ENCODE measurements at regions not wholly inside any gene's neighbourhood (a gene's known extent, or its start where the extent isn't known, plus 50 kb on each side); places are given as distances from the start of the nearest gene placed in this dataset.

DNA sequence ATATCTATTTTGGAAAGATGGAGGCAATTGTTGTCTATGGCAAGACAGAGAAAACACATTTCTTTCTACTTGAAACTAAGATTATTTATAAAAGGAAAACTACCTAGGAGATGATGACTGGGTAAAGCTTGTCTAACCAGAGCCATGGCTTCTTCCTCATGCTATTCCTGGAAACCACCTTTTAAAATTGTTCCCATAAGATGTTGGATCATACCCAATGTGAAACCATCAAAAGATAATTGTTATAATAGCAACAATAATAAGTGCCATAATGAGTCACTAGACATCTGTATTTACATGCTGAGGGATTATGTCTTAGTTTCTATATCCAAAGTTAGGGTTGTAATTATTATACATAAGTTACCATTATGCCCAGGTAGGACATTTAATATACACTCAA is 428.4 kb downstream of the KCNJ2 start:
- TF ChIP-seq, protein P1, sequence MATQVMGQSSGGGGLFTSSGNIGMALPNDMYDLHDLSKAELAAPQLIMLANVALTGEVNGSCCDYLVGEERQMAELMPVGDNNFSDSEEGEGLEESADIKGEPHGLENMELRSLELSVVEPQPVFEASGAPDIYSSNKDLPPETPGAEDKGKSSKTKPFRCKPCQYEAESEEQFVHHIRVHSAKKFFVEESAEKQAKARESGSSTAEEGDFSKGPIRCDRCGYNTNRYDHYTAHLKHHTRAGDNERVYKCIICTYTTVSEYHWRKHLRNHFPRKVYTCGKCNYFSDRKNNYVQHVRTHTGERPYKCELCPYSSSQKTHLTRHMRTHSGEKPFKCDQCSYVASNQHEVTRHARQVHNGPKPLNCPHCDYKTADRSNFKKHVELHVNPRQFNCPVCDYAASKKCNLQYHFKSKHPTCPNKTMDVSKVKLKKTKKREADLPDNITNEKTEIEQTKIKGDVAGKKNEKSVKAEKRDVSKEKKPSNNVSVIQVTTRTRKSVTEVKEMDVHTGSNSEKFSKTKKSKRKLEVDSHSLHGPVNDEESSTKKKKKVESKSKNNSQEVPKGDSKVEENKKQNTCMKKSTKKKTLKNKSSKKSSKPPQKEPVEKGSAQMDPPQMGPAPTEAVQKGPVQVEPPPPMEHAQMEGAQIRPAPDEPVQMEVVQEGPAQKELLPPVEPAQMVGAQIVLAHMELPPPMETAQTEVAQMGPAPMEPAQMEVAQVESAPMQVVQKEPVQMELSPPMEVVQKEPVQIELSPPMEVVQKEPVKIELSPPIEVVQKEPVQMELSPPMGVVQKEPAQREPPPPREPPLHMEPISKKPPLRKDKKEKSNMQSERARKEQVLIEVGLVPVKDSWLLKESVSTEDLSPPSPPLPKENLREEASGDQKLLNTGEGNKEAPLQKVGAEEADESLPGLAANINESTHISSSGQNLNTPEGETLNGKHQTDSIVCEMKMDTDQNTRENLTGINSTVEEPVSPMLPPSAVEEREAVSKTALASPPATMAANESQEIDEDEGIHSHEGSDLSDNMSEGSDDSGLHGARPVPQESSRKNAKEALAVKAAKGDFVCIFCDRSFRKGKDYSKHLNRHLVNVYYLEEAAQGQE (IDR thresholded peaks at IDR 0.05; ENCODE audit: low read depth): no peak
- TF ChIP-seq RAD21 (IDR thresholded peaks at IDR 0.05; ENCODE audit: low read depth) (no peak), TCF12 (IDR thresholded peaks at IDR 0.05; ENCODE audit: low read depth) (no peak), EGR1 (IDR thresholded peaks at IDR 0.05) (no peak), EP300 (IDR thresholded peaks at IDR 0.05; ENCODE audit: borderline replicate concordance) (no peak), TAF1 (IDR thresholded peaks at IDR 0.05; ENCODE audit: low read depth) (no peak), ZBTB7A (IDR thresholded peaks at IDR 0.05; ENCODE audit: low read depth) (no peak), YY1 (IDR thresholded peaks at IDR 0.05; ENCODE audit: low read depth) (no peak), TEAD4 (IDR thresholded peaks at IDR 0.05) (no peak), CREB1 (IDR thresholded peaks at IDR 0.05; ENCODE audit: low read depth) (no peak), CEBPB (IDR thresholded peaks at IDR 0.05) (no peak), NFIC (IDR thresholded peaks at IDR 0.05) (no peak), FOXM1 (IDR thresholded peaks at IDR 0.05; ENCODE audit: borderline replicate concordance, low read depth) (no peak)
- TF ChIP-seq, protein P2, sequence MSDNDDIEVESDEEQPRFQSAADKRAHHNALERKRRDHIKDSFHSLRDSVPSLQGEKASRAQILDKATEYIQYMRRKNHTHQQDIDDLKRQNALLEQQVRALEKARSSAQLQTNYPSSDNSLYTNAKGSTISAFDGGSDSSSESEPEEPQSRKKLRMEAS (IDR thresholded peaks at IDR 0.05): no peak
